ENCODE measurements at regions not wholly inside any gene's neighbourhood (a gene's known extent, or its start where the extent isn't known, plus 50 kb on each side); places are given as distances from the start of the nearest gene placed in this dataset.

DNA sequence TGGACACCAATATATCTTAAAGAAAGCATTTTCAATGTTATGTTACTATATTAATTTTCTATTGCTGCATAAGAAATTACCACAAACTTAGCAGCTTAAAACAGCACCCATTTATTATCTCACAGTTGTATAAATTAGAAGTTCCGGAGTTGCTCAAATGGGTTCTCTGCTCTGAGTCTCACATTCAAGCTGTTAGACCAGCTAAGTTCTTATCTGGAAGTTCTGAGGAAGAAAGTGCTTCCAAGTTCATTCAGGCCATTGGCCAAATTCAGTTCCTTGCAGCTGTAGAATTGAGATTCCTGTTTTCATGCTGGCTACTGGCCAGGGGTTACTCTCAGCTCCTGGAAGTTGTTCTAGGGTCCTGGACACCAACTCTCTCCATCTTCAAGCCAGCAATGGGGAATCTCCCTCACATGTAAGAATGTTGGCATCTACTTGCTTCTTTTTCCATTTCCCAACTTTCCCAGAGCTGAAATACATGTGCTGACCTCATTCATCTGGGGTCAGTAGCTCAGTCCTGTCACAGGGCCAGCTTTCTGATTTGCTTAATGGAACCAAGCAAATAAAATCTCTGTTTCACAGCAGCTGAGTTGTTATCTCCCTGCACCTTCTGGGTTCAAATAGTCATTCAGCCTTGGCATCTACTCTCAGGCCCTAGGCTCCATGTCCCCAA is 99.6 kb upstream of the INTU start:
- no peak for TF ChIP-seq POLR2A (IDR thresholded peaks at IDR 0.05)
- TF ChIP-seq, protein P1, sequence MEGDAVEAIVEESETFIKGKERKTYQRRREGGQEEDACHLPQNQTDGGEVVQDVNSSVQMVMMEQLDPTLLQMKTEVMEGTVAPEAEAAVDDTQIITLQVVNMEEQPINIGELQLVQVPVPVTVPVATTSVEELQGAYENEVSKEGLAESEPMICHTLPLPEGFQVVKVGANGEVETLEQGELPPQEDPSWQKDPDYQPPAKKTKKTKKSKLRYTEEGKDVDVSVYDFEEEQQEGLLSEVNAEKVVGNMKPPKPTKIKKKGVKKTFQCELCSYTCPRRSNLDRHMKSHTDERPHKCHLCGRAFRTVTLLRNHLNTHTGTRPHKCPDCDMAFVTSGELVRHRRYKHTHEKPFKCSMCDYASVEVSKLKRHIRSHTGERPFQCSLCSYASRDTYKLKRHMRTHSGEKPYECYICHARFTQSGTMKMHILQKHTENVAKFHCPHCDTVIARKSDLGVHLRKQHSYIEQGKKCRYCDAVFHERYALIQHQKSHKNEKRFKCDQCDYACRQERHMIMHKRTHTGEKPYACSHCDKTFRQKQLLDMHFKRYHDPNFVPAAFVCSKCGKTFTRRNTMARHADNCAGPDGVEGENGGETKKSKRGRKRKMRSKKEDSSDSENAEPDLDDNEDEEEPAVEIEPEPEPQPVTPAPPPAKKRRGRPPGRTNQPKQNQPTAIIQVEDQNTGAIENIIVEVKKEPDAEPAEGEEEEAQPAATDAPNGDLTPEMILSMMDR (IDR thresholded peaks at IDR 0.05) = no peak
